HG02884 (cell line): ENCODE measurements at regions not wholly inside any gene's neighbourhood (a gene's known extent, or its start where the extent isn't known, plus 50 kb on each side); places are given as distances from the start of the nearest gene placed in this dataset.
A peak's percentile ranks its signal among the peaks of the same experiment; 100 is the strongest.

Experiments used
- ATAC-seq: cut with Tn5 transposase; IDR thresholded peaks from one replicate; pipeline ENCODE4 v1.9.1; 2021; ENCODE audit warnings: mild to moderate bottlenecking, moderate library complexity; ENCODE audit not compliant: unreplicated experiment

GRCh38 chr2:193743089-193743488, 1548.4 kb upstream of the TMEFF2 start:
- ATAC-seq: no peak

GRCh38 chr2:193738892-193739291, 1544.2 kb upstream of the TMEFF2 start:
- no peak for ATAC-seq

GRCh38 chr2:193712912-193713311, 1518.2 kb upstream of the TMEFF2 start:
- ATAC-seq: no peak

GRCh38 chr2:193703411-193703810, 1508.7 kb upstream of the TMEFF2 start:
- no peak for ATAC-seq

GRCh38 chr2:193701484-193701883, 1506.8 kb upstream of the TMEFF2 start:
- ATAC-seq: no peak

GRCh38 chr2:193695367-193695766, 1500.6 kb upstream of the TMEFF2 start:
- peak; percentile 84 for ATAC-seq

GRCh38 chr2:193693758-193694157, 1499.0 kb upstream of the TMEFF2 start:
- ATAC-seq: no peak

GRCh38 chr2:193690572-193690971, 1495.8 kb upstream of the TMEFF2 start:
- no peak for ATAC-seq

- no peak for ATAC-seq
Observed at GRCh38 chr2:193687195-193687594, 1492.5 kb upstream of the TMEFF2 start.

GRCh38 chr2:193679847-193680246, 1485.1 kb upstream of the TMEFF2 start:
- ATAC-seq: no peak

GRCh38 chr2:193670478-193670877, 1475.7 kb upstream of the TMEFF2 start:
- ATAC-seq: no peak

GRCh38 chr2:193668557-193669323, 1474.0 kb upstream of the TMEFF2 start:
- no peak for ATAC-seq

GRCh38 chr2:193627927-193628272, 1433.2 kb upstream of the TMEFF2 start:
- no peak for ATAC-seq

- no peak for ATAC-seq
Observed at GRCh38 chr2:193627187-193627926, 1432.6 kb upstream of the TMEFF2 start.

GRCh38 chr2:193608451-193608850, 1413.7 kb upstream of the TMEFF2 start:
- no peak for ATAC-seq

GRCh38 chr2:193590831-193591230, 1396.1 kb upstream of the TMEFF2 start:
- ATAC-seq: no peak

- peak; percentile 76 for ATAC-seq
Observed at GRCh38 chr2:193584522-193584938, 1389.8 kb upstream of the TMEFF2 start.

GRCh38 chr2:193583638-193584400, 1389.1 kb upstream of the TMEFF2 start:
- no peak for ATAC-seq

- no peak for ATAC-seq
Observed at GRCh38 chr2:193581807-193582206, 1387.1 kb upstream of the TMEFF2 start.

GRCh38 chr2:193580176-193580950, 1385.6 kb upstream of the TMEFF2 start:
- no peak for ATAC-seq

- no peak for ATAC-seq
Observed at GRCh38 chr2:193566886-193567285, 1372.2 kb upstream of the TMEFF2 start.
